Stomach (tissue), 4 donors: ENCODE measurements at regions not wholly inside any gene's neighbourhood (a gene's known extent, or its start where the extent isn't known, plus 50 kb on each side); places are given as distances from the start of the nearest gene placed in this dataset.

Experiments
- EP300 ChIP-seq: sonication (generic); formaldehyde crosslinking; IDR thresholded peaks from one replicate; pipeline ENCODE4 v1.6.1; 2017; ENCODE audit warnings: antibody characterized with exemption
- TF ChIP-seq, protein P1 (sequence below), 7 experiments: fragments of 450-650 bp in 4 of 7; fragments of 200-600 bp in 3 of 7; sonication (generic) in 3 of 7; IDR thresholded peaks; one replicate each; pipeline ENCODE4 v1.5.1; 2016 to 2019; ENCODE audit warnings: antibody characterized with exemption in 7 of 7, control low read depth in 2 of 7, mild to moderate bottlenecking in 1 of 7

DNA sequence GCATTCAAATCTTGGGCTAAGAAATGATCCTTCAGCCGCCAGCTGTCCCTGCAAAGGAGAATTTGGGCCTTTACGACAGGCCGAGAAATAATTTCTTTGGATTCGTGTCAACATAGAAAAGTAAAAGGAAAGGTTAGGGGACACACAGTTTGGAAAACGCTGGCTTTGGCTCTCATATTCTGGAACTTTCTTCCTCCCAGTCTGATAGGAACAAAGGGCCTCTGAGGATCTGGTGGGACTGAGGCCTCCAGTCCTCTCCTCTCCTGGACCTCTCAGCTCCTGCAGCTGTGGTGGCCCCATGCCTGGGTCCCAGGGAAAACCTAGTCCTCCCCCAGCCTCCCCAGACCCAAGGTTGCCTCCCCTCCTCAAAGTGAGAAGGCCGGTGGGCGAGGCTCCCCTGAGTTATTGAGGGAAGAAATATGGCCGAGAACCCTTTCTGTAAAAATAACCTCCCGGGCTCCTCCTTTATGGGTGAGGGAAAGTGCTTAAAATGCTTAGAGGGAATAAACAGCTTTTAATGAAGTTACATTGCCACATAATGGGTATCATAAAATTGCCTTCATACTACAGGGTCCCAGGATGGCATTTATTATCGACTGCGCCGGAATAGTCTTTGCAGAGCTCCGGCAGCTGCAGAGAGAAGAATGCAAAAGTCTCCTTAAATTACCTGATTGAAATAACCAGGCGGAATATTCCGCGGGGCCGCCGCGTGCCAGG, 188.3 kb downstream of the PHETA1 start:
- no peak for TF ChIP-seq EP300
- TF ChIP-seq, protein P1, sequence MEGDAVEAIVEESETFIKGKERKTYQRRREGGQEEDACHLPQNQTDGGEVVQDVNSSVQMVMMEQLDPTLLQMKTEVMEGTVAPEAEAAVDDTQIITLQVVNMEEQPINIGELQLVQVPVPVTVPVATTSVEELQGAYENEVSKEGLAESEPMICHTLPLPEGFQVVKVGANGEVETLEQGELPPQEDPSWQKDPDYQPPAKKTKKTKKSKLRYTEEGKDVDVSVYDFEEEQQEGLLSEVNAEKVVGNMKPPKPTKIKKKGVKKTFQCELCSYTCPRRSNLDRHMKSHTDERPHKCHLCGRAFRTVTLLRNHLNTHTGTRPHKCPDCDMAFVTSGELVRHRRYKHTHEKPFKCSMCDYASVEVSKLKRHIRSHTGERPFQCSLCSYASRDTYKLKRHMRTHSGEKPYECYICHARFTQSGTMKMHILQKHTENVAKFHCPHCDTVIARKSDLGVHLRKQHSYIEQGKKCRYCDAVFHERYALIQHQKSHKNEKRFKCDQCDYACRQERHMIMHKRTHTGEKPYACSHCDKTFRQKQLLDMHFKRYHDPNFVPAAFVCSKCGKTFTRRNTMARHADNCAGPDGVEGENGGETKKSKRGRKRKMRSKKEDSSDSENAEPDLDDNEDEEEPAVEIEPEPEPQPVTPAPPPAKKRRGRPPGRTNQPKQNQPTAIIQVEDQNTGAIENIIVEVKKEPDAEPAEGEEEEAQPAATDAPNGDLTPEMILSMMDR (IDR thresholded peaks at IDR 0.05) = no peak
